ENCODE measurements at regions not wholly inside any gene's neighbourhood (a gene's known extent, or its start where the extent isn't known, plus 50 kb on each side); places are given as distances from the start of the nearest gene placed in this dataset.

DNA sequence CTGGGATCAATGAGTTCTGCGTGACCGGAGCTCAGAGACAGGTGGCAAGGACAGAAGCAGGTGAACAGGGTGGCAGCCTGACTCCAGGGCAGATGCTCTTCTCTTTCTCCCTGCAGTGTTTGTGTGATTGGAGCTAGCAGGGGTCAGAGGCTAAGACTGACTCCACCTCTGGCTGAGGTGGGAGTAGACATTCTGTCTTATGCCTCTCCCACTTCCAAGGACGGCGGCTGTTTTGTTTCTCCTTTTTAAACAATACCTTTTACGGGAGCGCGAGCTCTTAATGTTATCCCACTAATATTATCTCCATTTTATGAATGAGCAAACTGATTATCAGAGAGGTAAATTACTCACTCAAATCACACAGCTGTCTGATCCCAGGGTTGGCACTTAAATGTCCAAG is 323.7 kb downstream of the MIAT start:
- no peak for TF ChIP-seq CTCF (optimal IDR thresholded peaks at IDR 0.05 in 1 of 3, IDR thresholded peaks at IDR 0.05 in 1 of 3, conservative IDR thresholded peaks at IDR 0.05 in 1 of 3; ENCODE audit: extremely low read depth in 1 of 3, insufficient read depth in 2 of 3, low read length in 3 of 3)
- no peak for TF ChIP-seq EZH2 (IDR thresholded peaks at IDR 0.05; ENCODE audit: low read length)

All from keratinocyte (primary cell).